ENCODE measurements at regions not wholly inside any gene's neighbourhood (a gene's known extent, or its start where the extent isn't known, plus 50 kb on each side); places are given as distances from the start of the nearest gene placed in this dataset.

DNA sequence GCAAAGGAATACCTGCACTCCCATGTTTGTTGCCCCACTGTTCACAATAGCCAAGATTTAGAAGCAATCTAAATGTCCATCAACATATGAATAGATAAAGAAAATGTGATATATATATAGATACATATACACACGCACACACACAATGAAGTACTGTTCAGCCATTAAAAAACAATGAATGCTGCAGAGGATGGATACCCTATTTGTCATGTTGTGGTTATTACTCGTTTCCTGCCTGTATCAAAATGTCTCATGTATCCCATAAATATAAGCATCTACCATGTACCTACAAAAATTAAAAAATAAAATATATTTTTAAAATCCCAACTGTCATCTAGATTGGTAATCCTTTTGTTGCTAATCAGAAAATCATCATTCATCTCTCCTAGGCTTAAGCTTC is 634.8 kb upstream of the ADGRL2 start:
- Histone ChIP-seq H3K4me3 (ENCODE audit: low read depth in 2 of 2, low read length in 2 of 2) (no peak overlapping the region), H3K27ac (ENCODE audit: low read length) (no peak overlapping the region), H3K4me1 (ENCODE audit: control insufficient read depth, insufficient read depth, low read length) (no peaks in the 10 kb centered on the region), H3K36me3 (ENCODE audit: control insufficient read depth, insufficient read depth, low read length) (no peaks in the 10 kb centered on the region), H3K9me3 (ENCODE audit: control insufficient read depth, insufficient read depth, low read depth, low read length) (no peaks in the 10 kb centered on the region), H3K27me3 (ENCODE audit: control insufficient read depth, insufficient read depth, low read length) (no peaks in the 10 kb centered on the region)
- BruUV-seq (replicated peaks) = no TSS peak
- ATAC-seq = no peak
- ChIA-PET POLR2A (no interaction called here), CTCF (no interaction called here)
- intact Hi-C loops (cut with micrococcal nuclease; ENCODE audit: unreplicated experiment) = no loop called here
- TF ChIP-seq, protein P1, sequence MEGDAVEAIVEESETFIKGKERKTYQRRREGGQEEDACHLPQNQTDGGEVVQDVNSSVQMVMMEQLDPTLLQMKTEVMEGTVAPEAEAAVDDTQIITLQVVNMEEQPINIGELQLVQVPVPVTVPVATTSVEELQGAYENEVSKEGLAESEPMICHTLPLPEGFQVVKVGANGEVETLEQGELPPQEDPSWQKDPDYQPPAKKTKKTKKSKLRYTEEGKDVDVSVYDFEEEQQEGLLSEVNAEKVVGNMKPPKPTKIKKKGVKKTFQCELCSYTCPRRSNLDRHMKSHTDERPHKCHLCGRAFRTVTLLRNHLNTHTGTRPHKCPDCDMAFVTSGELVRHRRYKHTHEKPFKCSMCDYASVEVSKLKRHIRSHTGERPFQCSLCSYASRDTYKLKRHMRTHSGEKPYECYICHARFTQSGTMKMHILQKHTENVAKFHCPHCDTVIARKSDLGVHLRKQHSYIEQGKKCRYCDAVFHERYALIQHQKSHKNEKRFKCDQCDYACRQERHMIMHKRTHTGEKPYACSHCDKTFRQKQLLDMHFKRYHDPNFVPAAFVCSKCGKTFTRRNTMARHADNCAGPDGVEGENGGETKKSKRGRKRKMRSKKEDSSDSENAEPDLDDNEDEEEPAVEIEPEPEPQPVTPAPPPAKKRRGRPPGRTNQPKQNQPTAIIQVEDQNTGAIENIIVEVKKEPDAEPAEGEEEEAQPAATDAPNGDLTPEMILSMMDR (IDR thresholded peaks at IDR 0.05) = no peak
- TF ChIP-seq, protein P2, sequence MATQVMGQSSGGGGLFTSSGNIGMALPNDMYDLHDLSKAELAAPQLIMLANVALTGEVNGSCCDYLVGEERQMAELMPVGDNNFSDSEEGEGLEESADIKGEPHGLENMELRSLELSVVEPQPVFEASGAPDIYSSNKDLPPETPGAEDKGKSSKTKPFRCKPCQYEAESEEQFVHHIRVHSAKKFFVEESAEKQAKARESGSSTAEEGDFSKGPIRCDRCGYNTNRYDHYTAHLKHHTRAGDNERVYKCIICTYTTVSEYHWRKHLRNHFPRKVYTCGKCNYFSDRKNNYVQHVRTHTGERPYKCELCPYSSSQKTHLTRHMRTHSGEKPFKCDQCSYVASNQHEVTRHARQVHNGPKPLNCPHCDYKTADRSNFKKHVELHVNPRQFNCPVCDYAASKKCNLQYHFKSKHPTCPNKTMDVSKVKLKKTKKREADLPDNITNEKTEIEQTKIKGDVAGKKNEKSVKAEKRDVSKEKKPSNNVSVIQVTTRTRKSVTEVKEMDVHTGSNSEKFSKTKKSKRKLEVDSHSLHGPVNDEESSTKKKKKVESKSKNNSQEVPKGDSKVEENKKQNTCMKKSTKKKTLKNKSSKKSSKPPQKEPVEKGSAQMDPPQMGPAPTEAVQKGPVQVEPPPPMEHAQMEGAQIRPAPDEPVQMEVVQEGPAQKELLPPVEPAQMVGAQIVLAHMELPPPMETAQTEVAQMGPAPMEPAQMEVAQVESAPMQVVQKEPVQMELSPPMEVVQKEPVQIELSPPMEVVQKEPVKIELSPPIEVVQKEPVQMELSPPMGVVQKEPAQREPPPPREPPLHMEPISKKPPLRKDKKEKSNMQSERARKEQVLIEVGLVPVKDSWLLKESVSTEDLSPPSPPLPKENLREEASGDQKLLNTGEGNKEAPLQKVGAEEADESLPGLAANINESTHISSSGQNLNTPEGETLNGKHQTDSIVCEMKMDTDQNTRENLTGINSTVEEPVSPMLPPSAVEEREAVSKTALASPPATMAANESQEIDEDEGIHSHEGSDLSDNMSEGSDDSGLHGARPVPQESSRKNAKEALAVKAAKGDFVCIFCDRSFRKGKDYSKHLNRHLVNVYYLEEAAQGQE (IDR thresholded peaks at IDR 0.05; ENCODE audit: insufficient read depth in 1 of 2, low read depth in 2 of 2, low read length in 1 of 2) = no peak
- DNase-seq (ENCODE audit: low read depth, low spot score) = no peak
- in situ Hi-C loops (cut with HindIII; ENCODE audit: low pct_unique_long_range_greater_than_20kb, low sequenced_read_pairs) = no loop called here

DNA sequence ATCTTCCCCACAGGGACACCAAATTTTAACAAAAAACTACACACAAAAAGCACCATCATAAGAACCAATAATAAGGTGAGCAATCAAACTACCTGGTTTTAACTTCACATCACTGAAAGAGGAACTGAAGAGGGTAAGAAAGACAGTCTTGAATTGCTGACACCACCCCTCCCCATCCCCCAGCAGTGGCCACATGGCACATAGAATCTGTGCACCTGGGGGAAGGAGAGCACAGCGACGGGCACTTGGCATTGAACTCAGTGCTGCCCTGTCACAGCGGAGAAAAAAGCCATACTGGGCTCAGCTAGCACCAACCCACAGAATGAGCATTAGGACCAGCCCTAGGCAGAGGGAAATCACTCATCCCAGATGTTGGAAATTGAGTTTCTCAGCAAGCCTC is 640.0 kb upstream of the ADGRL2 start:
- CTCF ChIA-PET = no interaction called here
- Histone ChIP-seq H3K27ac (ENCODE audit: low read length) (no peak overlapping the region), H3K36me3 (ENCODE audit: control insufficient read depth, insufficient read depth, low read length) (no peaks in the 10 kb centered on the region), H3K9me3 (ENCODE audit: control insufficient read depth, insufficient read depth, low read depth, low read length) (no peaks in the 10 kb centered on the region), H3K27me3 (ENCODE audit: control insufficient read depth, insufficient read depth, low read length) (no peaks in the 10 kb centered on the region), H3K4me3 (ENCODE audit: low read depth in 2 of 2, low read length in 2 of 2) (no peak overlapping the region), H3K4me1 (ENCODE audit: control insufficient read depth, insufficient read depth, low read length) (no peaks in the 10 kb centered on the region)
- in situ Hi-C loops (cut with HindIII; ENCODE audit: low pct_unique_long_range_greater_than_20kb, low sequenced_read_pairs) = no loop called here
- DNase-seq (ENCODE audit: low read depth, low spot score) = no peak
- no peak for ATAC-seq
- intact Hi-C loops (cut with micrococcal nuclease; ENCODE audit: unreplicated experiment) = no loop called here
- POLR2A ChIA-PET = no interaction called here
- no TSS peak for BruUV-seq (replicated peaks)
- no peak for TF ChIP-seq SIN3A (IDR thresholded peaks at IDR 0.05; ENCODE audit: borderline replicate concordance, insufficient read depth, low read depth, low read length)
- TF ChIP-seq, protein P2 (IDR thresholded peaks at IDR 0.05; ENCODE audit: insufficient read depth in 1 of 2, low read depth in 2 of 2, low read length in 1 of 2) = no peak
- no peak for TF ChIP-seq TCF7L2 (IDR thresholded peaks at IDR 0.05; ENCODE audit: low read depth, low read length)
- TF ChIP-seq, protein P1 (IDR thresholded peaks at IDR 0.05) = no peak
- TF ChIP-seq POLR2AphosphoS5 (IDR thresholded peaks at IDR 0.05; ENCODE audit: low read depth, low read length) = no peak

Data from Panc1 (cell line).